ENCODE measurements at regions not wholly inside any gene's neighbourhood (a gene's known extent, or its start where the extent isn't known, plus 50 kb on each side); places are given as distances from the start of the nearest gene placed in this dataset.
A peak's percentile ranks its signal among the peaks of the same experiment; 100 is the strongest.

DNA sequence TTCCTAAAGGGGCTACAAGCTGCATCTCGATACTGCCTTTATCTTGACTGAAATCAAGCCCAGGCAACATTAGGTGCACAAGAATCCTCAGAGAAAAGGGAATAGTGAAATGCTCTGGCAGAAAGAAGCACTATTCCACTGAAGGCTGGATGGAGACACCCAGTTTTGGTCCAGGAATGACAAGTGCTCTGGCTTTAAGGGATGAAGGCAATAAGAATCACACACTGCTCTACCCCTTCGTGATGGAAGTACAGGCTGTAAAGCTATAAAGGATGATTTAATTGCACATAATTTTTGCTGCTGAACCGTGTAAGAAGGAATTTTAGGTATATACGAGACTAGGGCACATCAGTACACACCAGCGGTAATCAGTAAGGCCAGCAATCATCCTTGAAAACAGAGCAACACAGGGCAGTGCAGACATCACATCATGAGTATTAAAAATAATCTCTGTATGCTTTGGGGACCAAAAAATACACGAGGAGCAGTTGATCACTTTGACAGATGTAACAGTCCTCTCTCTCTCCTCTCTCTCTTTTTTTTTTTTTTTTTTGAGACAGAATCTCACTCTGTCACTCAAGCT, 414.6 kb upstream of the TBL1XR1 start:
- TF ChIP-seq, protein P1, sequence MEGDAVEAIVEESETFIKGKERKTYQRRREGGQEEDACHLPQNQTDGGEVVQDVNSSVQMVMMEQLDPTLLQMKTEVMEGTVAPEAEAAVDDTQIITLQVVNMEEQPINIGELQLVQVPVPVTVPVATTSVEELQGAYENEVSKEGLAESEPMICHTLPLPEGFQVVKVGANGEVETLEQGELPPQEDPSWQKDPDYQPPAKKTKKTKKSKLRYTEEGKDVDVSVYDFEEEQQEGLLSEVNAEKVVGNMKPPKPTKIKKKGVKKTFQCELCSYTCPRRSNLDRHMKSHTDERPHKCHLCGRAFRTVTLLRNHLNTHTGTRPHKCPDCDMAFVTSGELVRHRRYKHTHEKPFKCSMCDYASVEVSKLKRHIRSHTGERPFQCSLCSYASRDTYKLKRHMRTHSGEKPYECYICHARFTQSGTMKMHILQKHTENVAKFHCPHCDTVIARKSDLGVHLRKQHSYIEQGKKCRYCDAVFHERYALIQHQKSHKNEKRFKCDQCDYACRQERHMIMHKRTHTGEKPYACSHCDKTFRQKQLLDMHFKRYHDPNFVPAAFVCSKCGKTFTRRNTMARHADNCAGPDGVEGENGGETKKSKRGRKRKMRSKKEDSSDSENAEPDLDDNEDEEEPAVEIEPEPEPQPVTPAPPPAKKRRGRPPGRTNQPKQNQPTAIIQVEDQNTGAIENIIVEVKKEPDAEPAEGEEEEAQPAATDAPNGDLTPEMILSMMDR (IDR thresholded peaks at IDR 0.05; ENCODE audit: insufficient read depth, low read length, severe bottlenecking): no peak
- H3K4me3 ChIP-seq (ENCODE audit: low read depth, low read length): no peak overlapping the region
- no peaks in the 10 kb centered on the region for H3K36me3 ChIP-seq (ENCODE audit: control insufficient read depth, insufficient read depth, low read length)
- H3K27me3 ChIP-seq (ENCODE audit: control insufficient read depth, insufficient read depth, low read length): no peaks in the 10 kb centered on the region
- no peak for DNase-seq (ENCODE audit: low read depth)
- no peak for FAIRE-seq

DNA sequence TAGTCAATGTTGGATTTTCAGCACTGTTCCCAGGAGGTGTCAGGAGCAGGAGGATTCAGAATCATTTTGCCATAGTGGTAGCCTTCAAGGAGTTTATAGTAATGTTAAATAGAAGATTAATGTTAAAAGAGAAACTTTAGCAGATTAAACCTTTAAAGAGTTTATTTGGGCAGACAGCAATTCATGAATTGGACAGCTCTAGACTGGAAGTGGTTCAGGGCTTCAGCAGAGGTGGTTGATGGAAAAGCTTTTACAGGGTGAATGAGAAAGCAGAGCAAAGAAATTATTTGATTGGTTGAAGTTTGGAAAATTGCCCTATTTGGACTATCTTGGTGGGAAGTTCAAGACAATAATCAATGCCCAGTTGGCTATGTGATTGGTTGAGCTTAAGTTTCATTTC, 416.6 kb upstream of the TBL1XR1 start:
- H3K36me3 ChIP-seq (ENCODE audit: control insufficient read depth, insufficient read depth, low read length): no peaks in the 10 kb centered on the region
- DNase-seq (ENCODE audit: low read depth): no peak
- no peak overlapping the region for H3K4me3 ChIP-seq (ENCODE audit: low read depth, low read length)
- no peaks in the 10 kb centered on the region for H3K27me3 ChIP-seq (ENCODE audit: control insufficient read depth, insufficient read depth, low read length)
- TF ChIP-seq, protein P1 (IDR thresholded peaks at IDR 0.05; ENCODE audit: insufficient read depth, low read length, severe bottlenecking): no peak
- no peak for FAIRE-seq

DNA sequence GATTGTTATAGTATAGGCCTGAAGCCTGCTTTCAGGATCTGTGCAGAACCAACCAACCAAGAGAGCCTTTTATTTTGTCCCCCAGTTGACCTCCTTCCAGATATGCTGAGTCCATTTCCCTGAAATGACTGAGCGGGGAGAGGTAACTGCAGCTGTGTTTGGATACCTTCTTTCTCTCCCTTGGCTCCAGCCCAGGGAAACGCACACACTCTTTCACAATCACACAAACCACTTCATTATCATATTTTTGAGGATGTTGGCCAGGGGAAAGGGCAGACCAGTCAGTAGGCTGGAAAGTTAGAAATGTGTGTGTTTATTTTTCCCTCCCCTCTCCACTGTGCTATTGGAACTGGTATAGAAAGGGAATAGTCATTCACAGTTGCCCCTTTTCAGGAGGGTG, 417.7 kb upstream of the TBL1XR1 start:
- DNase-seq (ENCODE audit: low read depth) (peak; percentile 85), FAIRE-seq (no peak)
- Histone ChIP-seq H3K36me3 (ENCODE audit: control insufficient read depth, insufficient read depth, low read length) (no peaks in the 10 kb centered on the region), H3K27me3 (ENCODE audit: control insufficient read depth, insufficient read depth, low read length) (no peaks in the 10 kb centered on the region), H3K4me3 (ENCODE audit: low read depth, low read length) (no peak overlapping the region)
- TF ChIP-seq, protein P1 (IDR thresholded peaks at IDR 0.05; ENCODE audit: insufficient read depth, low read length, severe bottlenecking): no peak

DNA sequence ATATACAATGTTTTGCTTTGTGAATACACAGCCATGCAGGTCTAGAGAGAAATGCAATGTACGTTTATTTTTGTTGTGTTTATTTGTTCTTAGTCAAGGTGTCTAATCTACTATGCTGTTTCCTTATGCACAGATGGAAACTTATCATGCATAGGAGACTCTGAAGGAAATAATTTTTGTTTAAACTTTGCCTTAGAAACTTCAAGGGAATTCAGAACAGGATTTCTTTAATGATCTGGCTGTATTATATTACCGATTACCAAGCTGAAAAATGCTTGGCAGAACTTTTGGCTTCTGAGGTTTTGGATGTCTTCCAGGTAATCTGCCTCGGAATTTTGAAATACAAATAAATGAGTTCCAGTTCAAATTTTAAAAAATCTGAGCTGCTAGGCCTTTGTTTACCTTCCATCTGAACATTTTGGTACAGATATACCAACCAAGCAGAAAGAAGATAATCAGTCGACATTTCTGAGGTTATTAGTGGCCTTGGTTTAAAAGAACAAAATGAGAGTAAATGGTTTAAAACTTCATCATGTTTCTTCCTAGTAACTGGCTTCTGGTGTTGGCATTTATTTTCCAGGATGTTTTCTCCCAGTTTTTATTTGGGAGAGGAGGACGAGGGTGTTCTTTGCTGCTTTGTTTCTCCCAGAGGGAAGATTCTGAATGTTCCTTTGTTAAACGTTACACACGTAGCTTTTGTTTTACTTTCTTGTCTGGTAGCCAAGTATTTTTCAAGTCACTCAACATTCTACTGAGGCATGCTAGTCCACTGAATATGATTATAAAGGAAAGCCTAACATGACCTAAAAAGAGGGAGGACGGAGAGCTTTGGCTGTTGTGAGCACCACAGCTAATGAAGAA, 421.8 kb upstream of the TBL1XR1 start:
- no peaks in the 10 kb centered on the region for H3K27me3 ChIP-seq (ENCODE audit: control insufficient read depth, insufficient read depth, low read length)
- no peak for FAIRE-seq

DNA sequence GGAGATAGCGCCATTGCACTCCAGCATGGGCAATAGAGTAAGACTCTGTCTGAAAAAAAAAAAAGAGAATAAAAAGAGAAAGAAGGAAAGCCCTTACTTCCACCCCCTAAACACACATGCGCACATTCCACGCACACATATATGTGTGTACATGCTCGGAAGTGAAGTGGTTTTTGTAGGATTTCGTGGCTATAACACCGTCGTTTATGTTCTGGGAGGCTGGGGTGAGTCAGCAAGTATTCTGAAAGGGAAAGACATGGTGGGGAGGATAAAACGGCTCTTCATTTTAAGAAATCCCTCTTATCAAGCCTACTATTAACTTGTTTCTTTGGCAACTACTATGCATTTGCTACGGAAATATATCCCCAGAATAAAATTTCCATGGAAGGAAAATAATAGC, 422.8 kb upstream of the TBL1XR1 start:
- H3K36me3 ChIP-seq (ENCODE audit: control insufficient read depth, insufficient read depth, low read length): no peaks in the 10 kb centered on the region
- TF ChIP-seq, protein P1 (IDR thresholded peaks at IDR 0.05; ENCODE audit: insufficient read depth, low read length, severe bottlenecking): no peak
- H3K4me3 ChIP-seq (ENCODE audit: low read depth, low read length): no peak overlapping the region
- no peak for DNase-seq (ENCODE audit: low read depth)
- FAIRE-seq: no peak
- H3K27me3 ChIP-seq (ENCODE audit: control insufficient read depth, insufficient read depth, low read length): no peaks in the 10 kb centered on the region

More for the DNA sequence above, 421.8 kb upstream of the TBL1XR1 start:
- H3K4me3 ChIP-seq (ENCODE audit: low read depth, low read length): no peak overlapping the region
- no peak for DNase-seq (ENCODE audit: low read depth)
- no peaks in the 10 kb centered on the region for H3K36me3 ChIP-seq (ENCODE audit: control insufficient read depth, insufficient read depth, low read length)
- TF ChIP-seq, protein P1 (IDR thresholded peaks at IDR 0.05; ENCODE audit: insufficient read depth, low read length, severe bottlenecking): no peak
